ENCODE measurements at regions not wholly inside any gene's neighbourhood (a gene's known extent, or its start where the extent isn't known, plus 50 kb on each side); places are given as distances from the start of the nearest gene placed in this dataset.

- Histone ChIP-seq H3K9me3 (no peaks in the 10 kb centered on the region), H3K4me1 (ENCODE audit: control insufficient read depth in 1 of 2, low read depth in 2 of 2) (no peaks in the 10 kb centered on the region), H3K27me3 (replicated peaks; ENCODE audit: insufficient read depth) (no peaks in the 10 kb centered on the region), H3K4me3 (no peak overlapping the region), H3K27ac (no peak overlapping the region), H3K36me3 (no peaks in the 10 kb centered on the region)
- TF ChIP-seq CTCF (IDR thresholded peaks at IDR 0.05) = no peak
- DNase-seq (ENCODE audit: low spot score) (no peak), ATAC-seq (ENCODE audit: insufficient number of reproducible peaks, low FRiP score, low read depth) (no peak)
Observed at GRCh38 chr16:51210087-51210486, 59.0 kb upstream of the SALL1 start.

- no peaks in the 10 kb centered on the region for H3K36me3 ChIP-seq
- H3K4me1 ChIP-seq (ENCODE audit: control insufficient read depth in 1 of 2, low read depth in 2 of 2) = no peaks in the 10 kb centered on the region
- no peak for DNase-seq (ENCODE audit: low spot score)
- no peaks in the 10 kb centered on the region for H3K27me3 ChIP-seq (replicated peaks; ENCODE audit: insufficient read depth)
- no peaks in the 10 kb centered on the region for H3K9me3 ChIP-seq
- no peak overlapping the region for H3K4me3 ChIP-seq
- no peak for ATAC-seq (ENCODE audit: insufficient number of reproducible peaks, low FRiP score, low read depth)
- no peak for TF ChIP-seq CTCF (IDR thresholded peaks at IDR 0.05)
- H3K27ac ChIP-seq = no peak overlapping the region
Observed at GRCh38 chr16:51201604-51202003, 50.5 kb upstream of the SALL1 start.

All from thoracic aorta (tissue), 2 donors.